ENCODE measurements at regions not wholly inside any gene's neighbourhood (a gene's known extent, or its start where the extent isn't known, plus 50 kb on each side); places are given as distances from the start of the nearest gene placed in this dataset.

DNA sequence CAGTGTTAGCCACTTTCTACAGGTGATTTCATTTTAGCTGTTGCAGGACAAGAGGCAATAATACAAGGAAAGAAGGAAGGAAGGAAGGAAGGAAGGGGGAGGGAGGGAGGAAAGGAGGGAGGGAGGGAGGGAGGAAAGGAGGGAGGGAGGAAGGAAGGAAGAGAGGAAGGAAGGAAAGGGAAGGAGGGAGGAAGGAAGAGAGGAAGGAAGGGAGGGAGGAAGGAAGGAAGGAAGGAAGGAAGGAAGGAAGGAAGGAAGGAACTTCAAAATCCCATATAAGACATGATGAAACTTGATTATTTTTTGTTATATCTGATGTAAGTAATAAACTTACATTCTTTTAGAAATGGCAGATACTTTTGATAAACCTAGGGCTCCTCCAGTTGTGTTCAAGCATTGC lies 83.6 kb downstream of the TFAP2B start:
- TF ChIP-seq POLR2A (IDR thresholded peaks at IDR 0.05), result no peak
- TF ChIP-seq CTCF (IDR thresholded peaks at IDR 0.05), result no peak

Data from esophagus squamous epithelium (tissue), 4 donors.